GM23338 (cell line): ENCODE measurements at regions not wholly inside any gene's neighbourhood (a gene's known extent, or its start where the extent isn't known, plus 50 kb on each side); places are given as distances from the start of the nearest gene placed in this dataset.

Experiments used
- ATAC-seq: fragments of 200-7000 bp; cut with Tn5 transposase; 3 replicates; pipeline ENCODE4 v1.9.1; 2020
- DNase-seq: peaks from one replicate; pipeline ENCODE4 v3.0.0-alpha.2; 2015; ENCODE audit warnings: low spot score
- H2AFZ ChIP-seq: fragments of 200-600 bp; sonication (generic); 2 replicates; pipeline ENCODE4 v1.8.0; 2016; ENCODE audit warnings: antibody characterized with exemption, mild to moderate bottlenecking, moderate library complexity
- H3F3A ChIP-seq: fragments of 200-600 bp; sonication (generic); replicated peaks from 2 replicates; pipeline ENCODE4 v1.8.0; 2017; ENCODE audit warnings: antibody characterized with exemption, mixed run types, low read depth
- H3K27ac ChIP-seq: fragments of 200-600 bp; sonication (generic); 2 replicates; pipeline ENCODE4 v1.6.1; 2016; ENCODE audit warnings: low read depth
- H3K27me3 ChIP-seq: fragments of 200-600 bp; sonication (generic); 2 replicates; pipeline ENCODE4 v1.8.0; 2016; ENCODE audit warnings: mild to moderate bottlenecking, mixed run types, moderate library complexity; ENCODE audit not compliant: insufficient read depth
- H3K36me3 ChIP-seq: fragments of 200-600 bp; sonication (generic); 2 replicates; pipeline ENCODE4 v1.8.0; 2016; ENCODE audit warnings: mild to moderate bottlenecking; ENCODE audit not compliant: insufficient read depth
- H3K4me1 ChIP-seq: fragments of 200-600 bp; sonication (generic); 2 replicates; pipeline ENCODE4 v1.8.0; 2016; ENCODE audit warnings: mild to moderate bottlenecking, moderate library complexity; ENCODE audit not compliant: insufficient read depth
- H3K4me2 ChIP-seq: fragments of 200-600 bp; sonication (generic); 2 replicates; pipeline ENCODE4 v1.7.1; 2017; ENCODE audit warnings: mixed run types
- H3K4me3 ChIP-seq: fragments of 200-600 bp; sonication (generic); 2 replicates; pipeline ENCODE4 v1.6.1; 2016; ENCODE audit warnings: mixed run types
- H3K79me2 ChIP-seq: fragments of 200-600 bp; sonication (generic); replicated peaks from 2 replicates; pipeline ENCODE4 v1.8.0; 2017; ENCODE audit warnings: mild to moderate bottlenecking; ENCODE audit not compliant: insufficient read depth
- H3K9me2 ChIP-seq: fragments of 200-600 bp; sonication (generic); 2 replicates; pipeline ENCODE4 v1.8.0; 2017; ENCODE audit not compliant: insufficient read depth
- H4K20me1 ChIP-seq: fragments of 200-600 bp; sonication (generic); replicated peaks from 2 replicates; pipeline ENCODE4 v1.8.0; 2017; ENCODE audit warnings: mild to moderate bottlenecking; ENCODE audit not compliant: insufficient read depth
- H3K27ac Mint-ChIP-seq: 2 replicates; pipeline ENCODE4 v1.8.0; 2020; ENCODE audit warnings: inconsistent platforms, mild to moderate bottlenecking, moderate library complexity, mixed read lengths
- H3K27me3 Mint-ChIP-seq: 3 replicates; pipeline ENCODE4 v1.8.0; 2022; ENCODE audit warnings: low read depth, mild to moderate bottlenecking, moderate library complexity, mixed read lengths, inconsistent platforms; ENCODE audit not compliant: insufficient read depth, poor library complexity
- H3K36me3 Mint-ChIP-seq: 3 replicates; pipeline ENCODE4 v1.8.0; 2021; ENCODE audit warnings: low read depth, mild to moderate bottlenecking, inconsistent platforms, moderate library complexity, mixed read lengths
- H3K4me1 Mint-ChIP-seq: 3 replicates; pipeline ENCODE4 v1.8.0; 2020; ENCODE audit warnings: mild to moderate bottlenecking, inconsistent platforms, mixed read lengths
- H3K4me3 Mint-ChIP-seq: 3 replicates; pipeline ENCODE4 v1.8.0; 2021; ENCODE audit warnings: moderate library complexity, mild to moderate bottlenecking, inconsistent platforms, mixed read lengths
- H3K9me3 Mint-ChIP-seq: 3 replicates; pipeline ENCODE4 v1.8.0; 2020; ENCODE audit warnings: moderate library complexity, mild to moderate bottlenecking, inconsistent platforms, mixed read lengths
- CREB1 ChIP-seq: fragments of 250-450 bp; sonication (Bioruptor Pico); IDR thresholded peaks from 2 replicates; pipeline ENCODE4 v1.5.0; 2020; ENCODE audit warnings: low read depth, mild to moderate bottlenecking, moderate library complexity
- CTCF ChIP-seq, 2 experiments: fragments of 200-600 bp in 1 of 2; sonication (generic) in 1 of 2; conservative IDR thresholded peaks; 2 replicates each; pipeline versions ENCODE4 v1.5.1 to v1.6.1; 2016 to 2017; ENCODE audit warnings: antibody characterized with exemption in 2 of 2, low read depth in 2 of 2, mild to moderate bottlenecking in 2 of 2, moderate library complexity in 1 of 2
- ETS1 ChIP-seq: IDR thresholded peaks from 2 replicates; pipeline ENCODE4 v1.6.1; 2016; ENCODE audit warnings: antibody characterized with exemption
- EZH2 ChIP-seq: fragments of 200-600 bp; sonication (generic); IDR thresholded peaks from one replicate; pipeline ENCODE4 v1.8.0; 2017; ENCODE audit warnings: antibody characterized with exemption, mild to moderate bottlenecking, low read depth; ENCODE audit not compliant: unreplicated experiment
- EZH2phosphoT487 ChIP-seq: fragments of 200-600 bp; sonication (generic); IDR thresholded peaks from one replicate; pipeline ENCODE4 v1.8.1; 2018; ENCODE audit warnings: antibody characterized with exemption; ENCODE audit not compliant: unreplicated experiment
- JUNB ChIP-seq: IDR thresholded peaks from one replicate; pipeline ENCODE4 v1.6.1; 2016; ENCODE audit warnings: antibody characterized with exemption; ENCODE audit not compliant: unreplicated experiment
- NANOG ChIP-seq: IDR thresholded peaks from 2 replicates; pipeline ENCODE4 v1.6.1; 2016; ENCODE audit warnings: antibody characterized with exemption, borderline replicate concordance
- POLR2AphosphoS5 ChIP-seq: IDR thresholded peaks from 2 replicates; pipeline ENCODE4 v1.6.1; 2016; ENCODE audit warnings: antibody characterized with exemption, low read depth
- REST ChIP-seq: IDR thresholded peaks from one replicate; pipeline ENCODE4 v1.6.1; 2018; ENCODE audit warnings: antibody characterized with exemption; ENCODE audit not compliant: unreplicated experiment
- STAT1 ChIP-seq: IDR thresholded peaks from one replicate; pipeline ENCODE4 v1.6.1; 2016; ENCODE audit warnings: antibody characterized with exemption; ENCODE audit not compliant: unreplicated experiment
- ZNF114 ChIP-seq: fragments of 250-450 bp; sonication (Bioruptor Pico); IDR thresholded peaks from 2 replicates; pipeline ENCODE4 v1.5.0; 2020; ENCODE audit warnings: mild to moderate bottlenecking, moderate library complexity
- ZNF331 ChIP-seq: fragments of 250-450 bp; sonication (Bioruptor Pico); IDR thresholded peaks from 2 replicates; pipeline ENCODE4 v1.5.0; 2020; ENCODE audit warnings: low read depth, mild to moderate bottlenecking, moderate library complexity
- ZNF462 ChIP-seq: fragments of 250-450 bp; sonication (Bioruptor Pico); IDR thresholded peaks from 2 replicates; pipeline ENCODE4 v1.5.0; 2020; ENCODE audit warnings: mild to moderate bottlenecking, moderate library complexity

GRCh38 chr3:36211652-36211999 is 168.7 kb upstream of the STAC start:
- TF ChIP-seq CREB1 (CRISPR knock-in tag): no peak
- no peak for TF ChIP-seq EZH2phosphoT487
- TF ChIP-seq STAT1: no peak
- no peak for TF ChIP-seq EZH2
- TF ChIP-seq CTCF (conservative IDR thresholded peaks at IDR 0.05; ENCODE audit: low read depth in 2 of 2): no peak
- TF ChIP-seq POLR2AphosphoS5: no peak
- no peak for TF ChIP-seq ZNF114 (CRISPR knock-in tag)
- TF ChIP-seq NANOG: no peak
- no peak for TF ChIP-seq REST
- TF ChIP-seq ZNF331 (CRISPR knock-in tag): no peak
- TF ChIP-seq ETS1: no peak
- TF ChIP-seq JUNB: no peak
- TF ChIP-seq ZNF462 (CRISPR knock-in tag): no peak
- Histone ChIP-seq H3K36me3 (no peaks in the 10 kb centered on the region), H3K9me2 (no peaks in the 10 kb centered on the region), H3K4me3 (no peak overlapping the region), H4K20me1 (no peaks in the 10 kb centered on the region), H3K27ac (no peak overlapping the region), H2AFZ (no peak overlapping the region), H3K27me3 (no peaks in the 10 kb centered on the region), H3F3A (no peaks in the 10 kb centered on the region), H3K79me2 (no peaks in the 10 kb centered on the region), H3K4me2 (no peak overlapping the region), H3K4me1 (no peaks in the 10 kb centered on the region)
- no peaks in the 10 kb centered on the region for H3K36me3 Mint-ChIP-seq
- peaks cover 12% of the 10 kb centered on the region for H3K4me1 Mint-ChIP-seq
- no peak overlapping the region for H3K4me3 Mint-ChIP-seq
- ATAC-seq (no peak), DNase-seq (no peak)
- H3K27me3 Mint-ChIP-seq: no peaks in the 10 kb centered on the region
- no peak overlapping the region for H3K27ac Mint-ChIP-seq
- no peaks in the 10 kb centered on the region for H3K9me3 Mint-ChIP-seq
